ENCODE measurements at regions not wholly inside any gene's neighbourhood (a gene's known extent, or its start where the extent isn't known, plus 50 kb on each side); places are given as distances from the start of the nearest gene placed in this dataset.
A peak's percentile ranks its signal among the peaks of the same experiment; 100 is the strongest.
"Not testable (repeated sequence)": the region's sequence is repeated elsewhere in the genome, so short reads cannot be mapped to it uniquely, and the experiment has no call there.

- intact Hi-C loops (cut with DNase I), result no loop called here
- TF ChIP-seq CTCF (IDR thresholded peaks at IDR 0.05), result no peak
- no peak for TF ChIP-seq POLR2A (IDR thresholded peaks at IDR 0.05)
Measured at GRCh38 chr7:52571026-52571425, 464.4 kb upstream of the POM121L12 start.

GRCh38 chr7:52569151-52569550 lies 466.3 kb upstream of the POM121L12 start:
- Histone ChIP-seq H3K4me3 (no peak overlapping the region), H3K27me3 (no peaks in the 10 kb centered on the region), H3K36me3 (replicated peaks in 1 of 2; ENCODE audit: insufficient read depth in 1 of 2, low read depth in 2 of 2) (no peaks in the 10 kb centered on the region), H3K27ac (no peak overlapping the region), H3K9me3 (no peaks in the 10 kb centered on the region), H3K4me1 (no peaks in the 10 kb centered on the region)
- no peak for ATAC-seq
- TF ChIP-seq CTCF (IDR thresholded peaks at IDR 0.05) (no peak), POLR2A (IDR thresholded peaks at IDR 0.05) (no peak)
- 61 to 74% methylated on average over 3 of the region's 3 CpGs for WGBS, 2 donors
- DNase-seq, result no peak
- intact Hi-C loops (cut with DNase I), result no loop called here

More at GRCh38 chr7:52571026-52571425, 464.4 kb upstream of the POM121L12 start:
- Histone ChIP-seq H3K36me3 (replicated peaks in 1 of 2; ENCODE audit: insufficient read depth in 1 of 2, low read depth in 2 of 2) (no peaks in the 10 kb centered on the region), H3K9me3 (no peaks in the 10 kb centered on the region), H3K27me3 (no peaks in the 10 kb centered on the region), H3K27ac (no peak overlapping the region), H3K4me1 (no peaks in the 10 kb centered on the region), H3K4me3 (no peak overlapping the region)
- no peak for ATAC-seq
- DNase-seq, result no peak
- WGBS, 2 donors, result 56 to 81% methylated on average over 3 of the region's 3 CpGs

- intact Hi-C loops (cut with DNase I), result no loop called here
- H3K9me3 ChIP-seq, result no peaks in the 10 kb centered on the region
Measured at GRCh38 chr7:52565974-52566373, 469.5 kb upstream of the POM121L12 start.

GRCh38 chr7:52555805-52556204 lies 479.6 kb upstream of the POM121L12 start:
- Histone ChIP-seq H3K9me3 (no peaks in the 10 kb centered on the region), H3K4me1 (no peaks in the 10 kb centered on the region), H3K27ac (no peak overlapping the region), H3K4me3 (no peak overlapping the region), H3K36me3 (replicated peaks in 1 of 2; ENCODE audit: insufficient read depth in 1 of 2, low read depth in 2 of 2) (no peaks in the 10 kb centered on the region), H3K27me3 (no peaks in the 10 kb centered on the region)
- TF ChIP-seq POLR2A (IDR thresholded peaks at IDR 0.05), result no peak
- TF ChIP-seq CTCF (IDR thresholded peaks at IDR 0.05), result no peak
- ATAC-seq (no peak), DNase-seq (no peak)
- 52 to 55% methylated on average over 4 of the region's 4 CpGs for WGBS, 2 donors
- intact Hi-C loops (cut with DNase I), result no loop called here

More at GRCh38 chr7:52565974-52566373, 469.5 kb upstream of the POM121L12 start:
- Histone ChIP-seq H3K36me3 (replicated peaks in 1 of 2; ENCODE audit: insufficient read depth in 1 of 2, low read depth in 2 of 2) (no peaks in the 10 kb centered on the region), H3K27me3 (no peaks in the 10 kb centered on the region), H3K4me1 (no peaks in the 10 kb centered on the region), H3K4me3 (no peak overlapping the region), H3K27ac (no peak overlapping the region)
- DNase-seq (no peak), ATAC-seq (no peak)
- 55 to 57% methylated on average over 5 of the region's 5 CpGs for WGBS, 2 donors
- no peak for TF ChIP-seq POLR2A (IDR thresholded peaks at IDR 0.05)
- TF ChIP-seq CTCF (IDR thresholded peaks at IDR 0.05), result no peak

GRCh38 chr7:52547308-52547910 lies 488.0 kb upstream of the POM121L12 start:
- TF ChIP-seq POLR2A (IDR thresholded peaks at IDR 0.05) (no peak), CTCF (IDR thresholded peaks at IDR 0.05) (no peak)
- DNase-seq, result no peak
- WGBS, 2 donors, result 55 to 56% methylated on average over 8 of the region's 8 CpGs

GRCh38 chr7:52541198-52541765 lies 494.2 kb upstream of the POM121L12 start:
- H3K27ac ChIP-seq; H3K4me3 ChIP-seq; ATAC-seq; H3K36me3 ChIP-seq (replicated peaks in 1 of 2; ENCODE audit: insufficient read depth in 1 of 2, low read depth in 2 of 2); H3K4me1 ChIP-seq; H3K27me3 ChIP-seq; intact Hi-C loops (cut with DNase I); H3K9me3 ChIP-seq: not testable (repeated sequence)
- 18 to 19% methylated on average over 5 of the region's 5 CpGs for WGBS, 2 donors
- peak in 1 of 4 donors; percentile 2 for DNase-seq

More at GRCh38 chr7:52547308-52547910, 488.0 kb upstream of the POM121L12 start:
- H3K27me3 ChIP-seq, result no peaks in the 10 kb centered on the region
- no peaks in the 10 kb centered on the region for H3K4me1 ChIP-seq
- no peak overlapping the region for H3K27ac ChIP-seq
- intact Hi-C loops (cut with DNase I), result no loop called here
- ATAC-seq, result no peak
- no peak overlapping the region for H3K4me3 ChIP-seq
- H3K36me3 ChIP-seq (replicated peaks in 1 of 2; ENCODE audit: insufficient read depth in 1 of 2, low read depth in 2 of 2), result no peaks in the 10 kb centered on the region
- no peaks in the 10 kb centered on the region for H3K9me3 ChIP-seq

All from body of pancreas (tissue), 4 donors.